ENCODE measurements at regions not wholly inside any gene's neighbourhood (a gene's known extent, or its start where the extent isn't known, plus 50 kb on each side); places are given as distances from the start of the nearest gene placed in this dataset.

GRCh38 chr20:12435268-12435667, 517.6 kb downstream of the BTBD3 start:
- TF ChIP-seq L3MBTL2 (conservative IDR thresholded peaks at IDR 0.05) (no peak), FOXA1 (IDR thresholded peaks at IDR 0.05) (no peak), TARDBP (IDR thresholded peaks at IDR 0.05) (no peak), LEF1 (IDR thresholded peaks at IDR 0.05; ENCODE audit: borderline replicate concordance) (no peak), NFRKB (IDR thresholded peaks at IDR 0.05) (no peak), SUZ12 (IDR thresholded peaks at IDR 0.05) (no peak), SP1 (IDR thresholded peaks at IDR 0.05) (no peak), BHLHE40 (IDR thresholded peaks at IDR 0.05; ENCODE audit: borderline replicate concordance) (no peak), ARNT (IDR thresholded peaks at IDR 0.05) (no peak), FOXM1 (IDR thresholded peaks at IDR 0.05; ENCODE audit: borderline replicate concordance) (no peak), HDGF (IDR thresholded peaks at IDR 0.05; ENCODE audit: borderline replicate concordance) (no peak), FOXK2 (IDR thresholded peaks at IDR 0.05) (no peak), ZNF384 (IDR thresholded peaks at IDR 0.05) (no peak), CTBP1 (IDR thresholded peaks at IDR 0.05; ENCODE audit: borderline replicate concordance) (no peak)

Data from HEK293T (cell line).